Jurkat, Clone E6-1 (cell line): ENCODE measurements at regions not wholly inside any gene's neighbourhood (a gene's known extent, or its start where the extent isn't known, plus 50 kb on each side); places are given as distances from the start of the nearest gene placed in this dataset.

Source experiments
- DNase-seq: peaks from one replicate; pipeline ENCODE4 v3.0.0-alpha.2; 2011; ENCODE audit warnings: low read depth, low spot score
- H3K4me3 ChIP-seq: 2 replicates; pipeline ENCODE4 v1.5.1; 2011; ENCODE audit warnings: mild to moderate bottlenecking, low read length, control low read depth, moderate library complexity

DNA sequence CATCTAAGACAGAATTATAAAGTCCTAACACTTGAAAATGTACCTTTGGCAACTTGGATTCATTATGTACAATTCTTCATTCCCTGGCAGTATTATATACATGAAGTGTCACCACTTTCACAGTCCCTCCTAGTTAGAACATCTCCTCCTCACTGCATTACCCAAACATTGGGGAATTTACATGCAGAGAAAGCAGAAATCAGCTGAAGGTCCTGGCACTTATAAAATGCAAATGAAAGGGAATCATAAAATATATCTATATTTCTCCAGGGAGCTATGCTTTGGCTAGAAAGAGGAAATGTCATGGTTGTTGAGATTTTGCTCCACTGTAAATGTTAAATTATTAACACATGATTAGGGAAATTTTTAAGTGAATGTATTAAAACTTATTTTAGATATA, 835.6 kb upstream of the SLIT2 start:
- no peak for DNase-seq
- no peak overlapping the region for H3K4me3 ChIP-seq

DNA sequence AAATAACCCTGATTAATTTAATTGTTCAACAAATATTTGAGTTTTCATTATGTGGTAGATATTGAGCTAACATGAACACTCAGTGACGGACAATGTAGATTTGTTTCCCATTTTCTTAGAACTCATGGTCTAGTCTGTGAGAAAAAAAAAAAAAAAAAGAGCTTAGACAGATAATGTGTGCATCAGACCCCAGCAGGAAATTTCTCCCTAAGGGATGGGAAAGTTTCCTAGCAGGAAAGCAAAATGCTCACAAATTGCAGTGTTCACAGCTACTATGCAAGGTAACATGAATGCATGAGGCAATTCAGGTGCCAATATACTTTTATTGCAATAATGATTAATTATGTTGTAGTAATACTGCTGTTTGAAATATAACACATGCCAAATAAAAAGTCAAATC, 843.2 kb upstream of the SLIT2 start:
- H3K4me3 ChIP-seq, result no peak overlapping the region
- no peak for DNase-seq

DNA sequence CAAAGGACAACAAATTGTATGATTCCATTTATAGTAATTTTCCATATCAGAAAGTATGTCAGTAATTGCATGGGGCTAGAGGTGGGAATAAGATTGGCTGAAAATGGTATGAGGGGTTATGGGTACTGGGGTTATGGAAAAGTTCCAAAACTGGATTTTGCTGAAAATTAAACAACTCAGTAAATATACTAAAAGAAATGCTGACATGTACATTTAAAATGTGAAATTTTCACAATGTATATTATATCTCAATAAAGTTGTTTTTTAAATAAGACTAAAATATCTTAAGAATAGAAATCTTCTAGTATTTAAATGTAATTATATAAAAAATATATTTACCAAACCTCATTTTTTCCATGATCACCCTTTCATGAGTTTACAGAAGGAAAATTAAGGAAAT, 844.9 kb upstream of the SLIT2 start:
- H3K4me3 ChIP-seq, result no peak overlapping the region
- DNase-seq, result no peak

GRCh38 chr4:19403786-19404370, 847.8 kb upstream of the SLIT2 start:
- H3K4me3 ChIP-seq, result no peak overlapping the region
- no peak for DNase-seq

DNA sequence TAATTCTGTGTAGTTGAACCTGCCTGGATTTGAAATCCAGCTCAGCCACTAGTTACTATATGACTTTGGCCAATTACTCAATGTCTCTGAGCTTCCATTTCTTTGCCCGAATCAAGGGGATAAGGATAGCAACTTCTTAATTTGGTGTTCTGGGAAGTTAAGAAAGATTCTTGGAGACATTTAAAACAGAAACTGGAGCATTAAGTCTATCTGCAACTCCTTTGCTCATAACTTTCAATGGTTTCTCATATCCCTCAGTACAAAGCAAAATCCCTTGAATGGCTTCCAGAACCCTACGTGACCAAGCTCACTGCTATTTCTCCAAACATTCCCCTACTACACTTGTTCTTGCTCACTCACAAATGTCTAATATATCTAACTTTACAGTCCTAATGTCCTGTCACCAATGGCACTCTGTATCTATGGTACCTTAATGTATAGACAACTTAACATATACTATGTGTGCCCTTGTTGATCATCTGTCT, 849.1 kb upstream of the SLIT2 start:
- H3K4me3 ChIP-seq, result no peak overlapping the region
- DNase-seq, result no peak

DNA sequence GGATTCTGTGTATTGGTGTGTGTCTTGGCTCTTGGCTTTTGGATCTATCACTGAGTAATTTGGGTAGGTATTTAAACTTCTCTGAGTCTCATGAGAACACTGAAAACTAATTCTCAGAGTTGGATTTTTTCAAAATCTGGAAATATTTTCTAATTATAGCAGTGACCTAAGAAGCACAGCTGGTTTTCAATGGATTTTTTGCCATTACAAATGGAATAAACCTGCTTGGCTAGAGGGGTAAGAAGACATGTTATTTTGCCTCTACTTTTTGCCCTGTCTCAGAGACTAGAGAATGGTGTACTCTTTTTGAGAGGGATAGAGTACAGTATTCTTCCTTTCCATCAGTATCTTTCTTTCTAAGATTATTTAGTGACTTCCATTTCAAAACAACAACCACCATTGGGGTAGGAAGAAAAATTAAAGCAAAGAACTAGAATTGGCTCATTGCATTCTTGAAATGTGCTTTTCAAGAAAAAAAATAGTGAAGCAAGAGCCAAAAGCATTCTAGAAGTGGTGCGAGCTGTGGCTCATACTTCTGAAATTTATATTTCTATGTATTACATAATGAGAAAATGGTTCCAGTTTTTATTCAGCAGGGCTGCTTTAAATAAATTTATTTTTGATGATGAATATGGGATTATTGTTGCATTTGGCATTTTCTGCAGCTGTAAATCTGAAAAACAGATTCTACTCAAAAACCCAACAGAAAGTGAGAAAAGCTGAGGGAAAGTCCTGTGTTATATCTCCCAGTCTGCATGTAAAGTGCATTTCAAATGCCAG, 850.2 kb upstream of the SLIT2 start:
- DNase-seq, result no peak
- no peak overlapping the region for H3K4me3 ChIP-seq

DNA sequence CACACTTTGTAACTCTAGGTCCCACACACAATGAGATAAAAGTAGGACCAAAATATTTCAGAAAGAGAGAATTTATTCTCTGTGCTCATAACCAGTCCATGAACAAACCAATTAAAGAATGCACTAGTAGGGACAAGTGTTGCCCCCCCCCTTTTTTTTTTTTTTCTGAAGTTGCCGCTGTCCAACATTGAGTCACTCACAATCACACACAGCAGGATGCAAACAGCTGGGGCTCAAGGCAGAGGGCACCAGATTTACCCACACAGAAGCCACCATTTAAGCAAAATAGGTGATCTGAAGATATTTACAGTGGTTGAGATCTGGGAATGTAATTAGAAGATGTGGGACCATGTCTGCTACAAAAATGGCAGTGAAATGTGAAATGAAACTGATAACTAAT, 850.9 kb upstream of the SLIT2 start:
- H3K4me3 ChIP-seq, result no peak overlapping the region
- no peak for DNase-seq

- DNase-seq, result no peak
- H3K4me3 ChIP-seq, result no peak overlapping the region
Measured at GRCh38 chr4:19399001-19399400, 852.7 kb upstream of the SLIT2 start.

- H3K4me3 ChIP-seq, result no peak overlapping the region
- no peak for DNase-seq
Measured at GRCh38 chr4:19386786-19387185, 864.9 kb upstream of the SLIT2 start.

DNA sequence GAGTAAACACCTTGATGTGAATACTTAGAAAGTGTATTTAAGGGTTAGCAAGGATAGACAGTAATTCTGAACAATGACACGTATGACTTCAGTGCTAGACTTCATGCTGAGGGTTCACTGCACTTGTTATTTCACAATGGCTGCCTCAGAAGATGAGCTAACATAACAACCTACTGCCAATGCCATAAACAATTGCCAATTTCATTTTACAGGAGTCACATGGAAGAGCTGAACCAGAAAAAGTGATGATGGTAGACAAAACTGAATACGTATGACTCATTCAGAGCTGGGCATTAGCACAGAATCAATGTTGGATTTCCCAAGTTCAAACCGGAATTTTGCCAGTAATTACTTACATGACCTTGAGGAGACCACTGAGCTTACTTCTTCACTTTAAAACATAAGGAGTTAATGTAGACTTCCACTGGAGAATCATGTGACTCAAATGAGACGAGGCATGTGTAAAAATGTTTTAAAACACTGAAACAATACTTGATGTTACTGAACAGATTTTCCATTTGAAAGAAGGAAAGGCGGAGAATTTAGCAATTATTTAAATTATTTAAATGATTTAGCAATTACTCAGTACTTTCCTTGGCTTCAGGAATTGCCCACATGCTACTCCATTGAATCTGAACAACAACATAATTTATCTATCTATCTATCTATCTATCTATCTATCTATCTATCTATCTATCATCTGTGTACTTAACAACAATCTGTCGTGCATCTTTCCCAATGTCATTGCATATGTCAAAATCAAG, 868.5 kb upstream of the SLIT2 start:
- no peak for DNase-seq
- no peak overlapping the region for H3K4me3 ChIP-seq

DNA sequence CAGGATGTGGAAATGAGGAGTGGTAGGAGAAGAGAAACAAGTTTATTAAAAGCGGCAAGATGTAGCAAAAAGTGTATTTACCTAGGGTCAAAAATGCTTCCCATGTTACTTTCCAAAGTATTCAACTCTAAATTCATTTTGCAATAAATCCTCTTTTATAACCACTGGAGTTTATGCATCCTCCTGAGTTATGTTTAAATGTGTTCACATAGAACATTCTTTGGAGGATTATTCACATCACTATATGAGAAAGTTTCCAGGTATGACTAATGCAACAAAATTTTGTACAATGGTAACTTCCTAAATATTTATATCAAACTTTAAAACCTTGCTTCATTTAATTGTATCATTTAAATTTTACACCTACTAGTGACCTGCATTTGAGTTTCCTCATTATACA, 870.6 kb upstream of the SLIT2 start:
- H3K4me3 ChIP-seq, result no peak overlapping the region
- no peak for DNase-seq

DNA sequence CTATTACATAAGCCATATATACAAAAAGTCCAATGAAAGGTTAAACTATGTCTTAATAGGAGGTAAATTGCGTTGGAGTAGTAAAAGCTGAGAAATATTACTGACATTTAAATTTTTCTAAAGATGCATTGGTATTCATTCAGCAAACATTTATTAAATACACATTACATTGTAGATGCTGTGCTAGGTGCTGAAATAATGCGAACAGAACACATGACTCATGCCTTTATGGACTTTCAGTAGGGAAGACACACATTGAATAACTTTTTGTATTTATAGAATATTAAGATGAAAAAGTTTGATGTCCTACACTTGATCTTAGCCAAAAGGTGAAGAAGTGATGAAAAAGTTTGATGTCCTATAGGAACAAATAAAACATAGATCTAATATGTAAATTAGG, 871.1 kb upstream of the SLIT2 start:
- DNase-seq, result no peak
- H3K4me3 ChIP-seq, result no peak overlapping the region

DNA sequence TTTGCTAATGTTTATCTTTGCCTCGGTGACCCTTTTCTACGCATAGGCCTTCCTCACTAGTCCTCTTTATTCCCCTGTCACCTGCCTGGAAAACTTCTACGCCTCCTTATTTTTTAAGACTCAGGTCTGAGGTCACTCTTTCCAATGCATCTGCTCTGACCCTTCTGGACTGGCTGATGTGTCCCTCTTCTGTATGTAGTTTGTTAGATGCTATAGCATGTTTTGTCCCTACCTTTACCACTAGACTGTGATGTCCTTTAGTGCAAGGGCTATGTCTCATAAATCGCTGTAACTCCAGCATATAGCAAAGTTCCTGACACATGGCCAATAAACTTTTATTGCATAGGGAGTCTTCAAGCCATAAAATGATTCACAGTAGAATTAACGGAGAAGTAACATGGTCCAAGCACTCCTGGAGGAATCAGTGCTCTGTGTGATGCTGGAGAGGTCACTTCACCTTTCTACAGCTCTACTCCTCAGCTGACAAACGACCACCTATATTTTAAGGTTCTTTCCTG, 872.5 kb upstream of the SLIT2 start:
- DNase-seq, result no peak
- no peak overlapping the region for H3K4me3 ChIP-seq

- no peak overlapping the region for H3K4me3 ChIP-seq
- DNase-seq, result no peak
Measured at GRCh38 chr4:19375931-19376330, 875.8 kb upstream of the SLIT2 start.

- DNase-seq, result no peak
- no peak overlapping the region for H3K4me3 ChIP-seq
Measured at GRCh38 chr4:19375136-19375804, 876.4 kb upstream of the SLIT2 start.

DNA sequence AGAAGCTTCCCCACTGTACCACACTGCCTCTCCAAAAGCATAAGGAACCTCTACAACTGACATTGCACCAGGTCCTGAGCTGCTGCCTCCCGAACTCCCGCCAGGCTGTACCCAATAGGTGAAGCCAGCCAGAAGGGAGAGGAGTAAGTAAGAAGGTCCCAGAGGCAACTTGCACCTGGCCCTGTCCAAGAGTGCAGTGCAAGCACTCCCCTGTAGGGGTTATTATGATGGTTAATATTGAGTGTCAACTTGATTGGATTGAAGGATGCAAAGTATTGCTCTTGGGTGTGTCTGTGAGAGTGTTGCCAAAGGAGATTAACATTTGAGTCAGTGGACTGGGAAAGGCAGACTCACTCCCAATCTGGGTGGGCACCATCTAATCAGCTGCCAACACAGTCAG, 879.3 kb upstream of the SLIT2 start:
- DNase-seq, result no peak
- no peak overlapping the region for H3K4me3 ChIP-seq

DNA sequence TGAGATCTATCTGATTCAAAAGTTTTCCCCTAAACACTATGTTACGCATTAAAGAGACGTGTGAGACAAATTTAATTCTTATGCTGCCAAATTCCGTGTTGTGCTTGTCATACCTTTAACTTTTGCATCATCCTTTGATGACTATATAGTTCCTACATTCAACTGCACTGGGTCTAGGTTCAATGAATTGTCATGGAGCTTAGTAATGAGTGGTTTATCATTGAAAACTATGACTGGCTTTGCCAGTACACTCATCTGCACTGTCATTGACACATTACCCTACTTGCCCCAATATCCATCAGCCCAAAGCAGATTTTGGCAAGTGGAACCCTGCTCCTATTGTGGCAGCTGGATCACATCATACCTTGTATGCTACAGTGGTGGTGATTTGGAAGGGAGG, 882.9 kb upstream of the SLIT2 start:
- H3K4me3 ChIP-seq, result no peak overlapping the region

DNA sequence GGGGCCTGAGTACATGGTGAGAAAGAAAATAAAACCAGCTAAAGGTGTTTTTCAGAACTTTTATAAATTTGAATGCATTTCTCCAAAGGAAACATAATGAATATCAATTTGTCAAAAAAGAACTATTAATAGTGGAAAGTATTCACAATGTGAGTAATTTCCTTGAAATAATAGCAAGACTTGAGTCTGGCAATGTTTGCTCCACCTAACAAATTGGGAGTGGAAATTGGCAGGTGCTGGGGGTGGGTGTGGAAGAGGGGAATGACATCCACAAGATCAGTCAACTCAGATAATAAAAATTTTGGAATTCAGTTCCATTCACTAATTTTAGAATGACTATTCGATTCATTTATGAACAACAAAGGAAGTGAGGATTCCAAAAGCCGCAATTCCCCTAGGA, 884.8 kb upstream of the SLIT2 start:
- no peak for DNase-seq
- no peak overlapping the region for H3K4me3 ChIP-seq

More for the DNA sequence above, 882.9 kb upstream of the SLIT2 start:
- no peak for DNase-seq

DNA sequence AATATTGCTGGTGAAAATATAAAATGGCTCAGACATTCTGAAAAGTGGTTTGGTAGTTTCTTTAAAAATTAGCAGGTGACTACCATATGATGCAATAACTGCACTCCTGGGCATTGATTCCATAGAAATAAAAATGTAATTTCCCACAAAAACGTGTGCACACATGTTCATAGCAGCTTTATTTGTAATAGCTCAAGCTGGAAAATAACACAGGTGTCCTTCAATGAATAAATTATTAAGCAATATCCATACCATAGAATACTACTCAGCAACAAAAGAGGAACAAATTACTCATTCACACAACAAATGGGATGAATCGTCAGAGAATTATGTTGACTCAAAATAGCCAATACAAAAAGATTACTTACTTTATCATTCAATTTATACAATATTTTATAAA, 893.7 kb upstream of the SLIT2 start:
- no peak overlapping the region for H3K4me3 ChIP-seq
- no peak for DNase-seq

- no peak for DNase-seq
- no peak overlapping the region for H3K4me3 ChIP-seq
Measured at GRCh38 chr4:19349416-19349815, 902.3 kb upstream of the SLIT2 start.
